ENCODE measurements at regions not wholly inside any gene's neighbourhood (a gene's known extent, or its start where the extent isn't known, plus 50 kb on each side); places are given as distances from the start of the nearest gene placed in this dataset.

DNA sequence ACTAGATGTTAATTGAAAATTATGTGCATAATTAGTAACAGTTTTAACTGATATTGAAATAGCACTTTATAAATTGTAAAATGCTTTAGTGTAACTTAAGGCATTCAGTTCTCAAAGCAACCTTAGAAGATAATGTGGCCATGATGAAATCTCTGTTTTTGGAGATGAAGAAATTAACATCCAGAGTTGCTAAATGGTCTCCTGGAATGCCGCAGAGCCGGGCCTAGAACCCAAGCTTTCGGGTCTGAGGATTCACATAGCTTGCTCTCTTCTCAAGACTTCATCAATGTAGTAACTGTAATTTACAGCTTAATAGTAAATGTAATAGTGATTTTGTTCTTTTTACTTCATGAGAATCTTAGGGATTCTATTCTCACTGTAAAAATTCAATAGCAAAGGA lies 272.3 kb downstream of the HS3ST3A1 start:
- TF ChIP-seq, protein P1, sequence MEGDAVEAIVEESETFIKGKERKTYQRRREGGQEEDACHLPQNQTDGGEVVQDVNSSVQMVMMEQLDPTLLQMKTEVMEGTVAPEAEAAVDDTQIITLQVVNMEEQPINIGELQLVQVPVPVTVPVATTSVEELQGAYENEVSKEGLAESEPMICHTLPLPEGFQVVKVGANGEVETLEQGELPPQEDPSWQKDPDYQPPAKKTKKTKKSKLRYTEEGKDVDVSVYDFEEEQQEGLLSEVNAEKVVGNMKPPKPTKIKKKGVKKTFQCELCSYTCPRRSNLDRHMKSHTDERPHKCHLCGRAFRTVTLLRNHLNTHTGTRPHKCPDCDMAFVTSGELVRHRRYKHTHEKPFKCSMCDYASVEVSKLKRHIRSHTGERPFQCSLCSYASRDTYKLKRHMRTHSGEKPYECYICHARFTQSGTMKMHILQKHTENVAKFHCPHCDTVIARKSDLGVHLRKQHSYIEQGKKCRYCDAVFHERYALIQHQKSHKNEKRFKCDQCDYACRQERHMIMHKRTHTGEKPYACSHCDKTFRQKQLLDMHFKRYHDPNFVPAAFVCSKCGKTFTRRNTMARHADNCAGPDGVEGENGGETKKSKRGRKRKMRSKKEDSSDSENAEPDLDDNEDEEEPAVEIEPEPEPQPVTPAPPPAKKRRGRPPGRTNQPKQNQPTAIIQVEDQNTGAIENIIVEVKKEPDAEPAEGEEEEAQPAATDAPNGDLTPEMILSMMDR (IDR thresholded peaks at IDR 0.05) = no peak
- TF ChIP-seq POLR2A (IDR thresholded peaks at IDR 0.05) = no peak
